A673 (cell line): ENCODE measurements at regions not wholly inside any gene's neighbourhood (a gene's known extent, or its start where the extent isn't known, plus 50 kb on each side); places are given as distances from the start of the nearest gene placed in this dataset.
"Not testable (repeated sequence)": the region's sequence is repeated elsewhere in the genome, so short reads cannot be mapped to it uniquely, and the experiment has no call there.

Experiments used
- CTCF ChIP-seq: fragments of 300-800, 200-600 bp; sonication (generic); conservative IDR thresholded peaks from 2 replicates; pipeline ENCODE4 v1.5.1; 2017; ENCODE audit warnings: low read depth, mild to moderate bottlenecking, antibody characterized with exemption, low read length, moderate library complexity, mixed read lengths
- EZH2 ChIP-seq: fragments of 200-600 bp; sonication (generic); IDR thresholded peaks from 2 replicates; pipeline ENCODE4 v1.6.1; 2017; ENCODE audit warnings: borderline replicate concordance, low read depth, mild to moderate bottlenecking, mixed read lengths, antibody characterized with exemption, low read length; ENCODE audit not compliant: poor library complexity, severe bottlenecking

- TF ChIP-seq CTCF, EZH2: not testable (repeated sequence)
These were observed 62.3 kb upstream of the PLGLB2 start for GRCh38 chr2:87685558-87685957.
